ENCODE measurements at regions not wholly inside any gene's neighbourhood (a gene's known extent, or its start where the extent isn't known, plus 50 kb on each side); places are given as distances from the start of the nearest gene placed in this dataset.
"Not testable (repeated sequence)": the region's sequence is repeated elsewhere in the genome, so short reads cannot be mapped to it uniquely, and the experiment has no call there.

GRCh38 chr1:242912855-242913254 lies 342.2 kb downstream of the CEP170 start:
- DNase-seq (ENCODE audit: low spot score), result not testable (repeated sequence)

- not testable (repeated sequence) for DNase-seq (ENCODE audit: low spot score)
Observed at GRCh38 chr1:242900558-242900957, 354.5 kb downstream of the CEP170 start.

- DNase-seq (ENCODE audit: low spot score), result no peak
Observed at GRCh38 chr1:242890192-242890741, 364.8 kb downstream of the CEP170 start.

- DNase-seq (ENCODE audit: low spot score), result no peak
Observed at GRCh38 chr1:242886137-242886536, 361.6 kb upstream of the PLD5 start.

GRCh38 chr1:242880022-242880421 lies 355.5 kb upstream of the PLD5 start:
- not testable (repeated sequence) for DNase-seq (ENCODE audit: low spot score)

GRCh38 chr1:242877743-242878142 lies 353.2 kb upstream of the PLD5 start:
- no peak for DNase-seq (ENCODE audit: low spot score)

GRCh38 chr1:242877229-242877628 lies 352.7 kb upstream of the PLD5 start:
- DNase-seq (ENCODE audit: low spot score), result no peak

GRCh38 chr1:242876030-242876429 lies 351.5 kb upstream of the PLD5 start:
- DNase-seq (ENCODE audit: low spot score), result no peak

- no peak for DNase-seq (ENCODE audit: low spot score)
Observed at GRCh38 chr1:242873661-242874060, 349.2 kb upstream of the PLD5 start.

- no peak for DNase-seq (ENCODE audit: low spot score)
Observed at GRCh38 chr1:242872521-242872920, 348.0 kb upstream of the PLD5 start.

- no peak for DNase-seq (ENCODE audit: low spot score)
Observed at GRCh38 chr1:242871471-242872030, 347.1 kb upstream of the PLD5 start.

- DNase-seq (ENCODE audit: low spot score), result no peak
Observed at GRCh38 chr1:242870966-242871365, 346.5 kb upstream of the PLD5 start.

- DNase-seq (ENCODE audit: low spot score), result no peak
Observed at GRCh38 chr1:242856289-242856688, 331.8 kb upstream of the PLD5 start.

- DNase-seq (ENCODE audit: low spot score), result no peak
Observed at GRCh38 chr1:242854466-242854865, 330.0 kb upstream of the PLD5 start.

GRCh38 chr1:242847390-242847993 lies 323.0 kb upstream of the PLD5 start:
- DNase-seq (ENCODE audit: low spot score), result no peak

- DNase-seq (ENCODE audit: low spot score), result no peak
Observed at GRCh38 chr1:242842094-242842493, 317.6 kb upstream of the PLD5 start.

- DNase-seq (ENCODE audit: low spot score), result no peak
Observed at GRCh38 chr1:242839101-242839500, 314.6 kb upstream of the PLD5 start.

GRCh38 chr1:242836423-242836822 lies 311.9 kb upstream of the PLD5 start:
- no peak for DNase-seq (ENCODE audit: low spot score)

GRCh38 chr1:242828828-242829227 lies 304.3 kb upstream of the PLD5 start:
- peak; percentile 96 for DNase-seq (ENCODE audit: low spot score)

GRCh38 chr1:242828199-242828598 lies 303.7 kb upstream of the PLD5 start:
- DNase-seq (ENCODE audit: low spot score), result peak; percentile 85

GRCh38 chr1:242827538-242827937 lies 303.0 kb upstream of the PLD5 start:
- DNase-seq (ENCODE audit: low spot score), result no peak

- no peak for DNase-seq (ENCODE audit: low spot score)
Observed at GRCh38 chr1:242826701-242827336, 302.3 kb upstream of the PLD5 start.

- DNase-seq (ENCODE audit: low spot score), result no peak
Observed at GRCh38 chr1:242824435-242824834, 299.9 kb upstream of the PLD5 start.
